ENCODE measurements at regions not wholly inside any gene's neighbourhood (a gene's known extent, or its start where the extent isn't known, plus 50 kb on each side); places are given as distances from the start of the nearest gene placed in this dataset.
"Not testable (repeated sequence)": the region's sequence is repeated elsewhere in the genome, so short reads cannot be mapped to it uniquely, and the experiment has no call there.

- H3K27ac ChIP-seq: no peak overlapping the region
- no peak for DNase-seq
- TF ChIP-seq CTCF (IDR thresholded peaks at IDR 0.05): no peak
- no peak for TF ChIP-seq POLR2A (IDR thresholded peaks at IDR 0.05)
- intact Hi-C loops (cut with DNase I; ENCODE audit: low total_unique reads): no loop called here
- no peak overlapping the region for H3K4me3 ChIP-seq
- H3K27me3 ChIP-seq: no peaks in the 10 kb centered on the region
- no peaks in the 10 kb centered on the region for H3K36me3 ChIP-seq
- H3K9me3 ChIP-seq: no peaks in the 10 kb centered on the region
- H3K4me1 ChIP-seq: no peaks in the 10 kb centered on the region
Observed at GRCh38 chr3:27639271-27639670, 82.9 kb downstream of the EOMES start.

GRCh38 chr3:27638594-27638993, 83.5 kb downstream of the EOMES start:
- no peak overlapping the region for H3K4me3 ChIP-seq
- no peaks in the 10 kb centered on the region for H3K27me3 ChIP-seq
- intact Hi-C loops (cut with DNase I; ENCODE audit: low total_unique reads): no loop called here
- no peaks in the 10 kb centered on the region for H3K9me3 ChIP-seq
- H3K36me3 ChIP-seq: no peaks in the 10 kb centered on the region
- TF ChIP-seq CTCF (IDR thresholded peaks at IDR 0.05): no peak
- no peak for TF ChIP-seq POLR2A (IDR thresholded peaks at IDR 0.05)
- no peak overlapping the region for H3K27ac ChIP-seq
- H3K4me1 ChIP-seq: no peaks in the 10 kb centered on the region
- no peak for DNase-seq

- H3K9me3 ChIP-seq: no peaks in the 10 kb centered on the region
- no peak for TF ChIP-seq POLR2A (IDR thresholded peaks at IDR 0.05)
- TF ChIP-seq CTCF (IDR thresholded peaks at IDR 0.05): no peak
- H3K4me3 ChIP-seq: no peak overlapping the region
- DNase-seq: no peak
- H3K36me3 ChIP-seq: no peaks in the 10 kb centered on the region
- H3K27me3 ChIP-seq: no peaks in the 10 kb centered on the region
- no peaks in the 10 kb centered on the region for H3K4me1 ChIP-seq
- no peak overlapping the region for H3K27ac ChIP-seq
- intact Hi-C loops (cut with DNase I; ENCODE audit: low total_unique reads): no loop called here
Observed at GRCh38 chr3:27637346-27637995, 84.7 kb downstream of the EOMES start.

- H3K27me3 ChIP-seq; intact Hi-C loops (cut with DNase I; ENCODE audit: low total_unique reads); H3K36me3 ChIP-seq; H3K9me3 ChIP-seq; H3K4me1 ChIP-seq; H3K27ac ChIP-seq; H3K4me3 ChIP-seq; DNase-seq: not testable (repeated sequence)
Observed at GRCh38 chr3:27635006-27635405, 87.1 kb downstream of the EOMES start.

- Histone ChIP-seq H3K9me3 (no peaks in the 10 kb centered on the region), H3K4me1 (no peaks in the 10 kb centered on the region), H3K27me3 (no peaks in the 10 kb centered on the region), H3K4me3 (peak overlapping the region; percentile 37 to 46), H3K27ac (peak overlapping the region; percentile 82 to 85), H3K36me3 (no peaks in the 10 kb centered on the region)
- intact Hi-C loops (cut with DNase I; ENCODE audit: low total_unique reads): no loop called here
- no peak for DNase-seq
- TF ChIP-seq POLR2A (IDR thresholded peaks at IDR 0.05) (no peak), CTCF (IDR thresholded peaks at IDR 0.05) (no peak)
Observed at GRCh38 chr3:27633224-27633545, 88.9 kb downstream of the EOMES start.

All from uterus (tissue), 3 donors.